ENCODE measurements at regions not wholly inside any gene's neighbourhood (a gene's known extent, or its start where the extent isn't known, plus 50 kb on each side); places are given as distances from the start of the nearest gene placed in this dataset.
A peak's percentile ranks its signal among the peaks of the same experiment; 100 is the strongest.

- H3K27me3 ChIP-seq (ENCODE audit: insufficient read depth, low read length): no peaks in the 10 kb centered on the region
- H3K4me1 ChIP-seq (ENCODE audit: control insufficient read depth in 1 of 2, insufficient read depth in 2 of 2, low read length in 2 of 2): peaks cover 2 to 5% of the 10 kb centered on the region in 2 experiments
- WGBS (ENCODE audit: extremely low coverage, insufficient coverage, insufficient read length): no CpG with 5 or more reads among the region's 4 CpGs
- DNase-seq: peak; percentile 75 to 94
- H3K4ac ChIP-seq (ENCODE audit: low read depth, low read length): no peak overlapping the region
- no peak overlapping the region for H3K27ac ChIP-seq (ENCODE audit: low read depth, low read length)
- H4K91ac ChIP-seq (ENCODE audit: low read depth, low read length): no peak overlapping the region
- no peak overlapping the region for H4K8ac ChIP-seq (ENCODE audit: low read depth, low read length)
- no peak overlapping the region for H3K9ac ChIP-seq (ENCODE audit: low read length)
- no peak overlapping the region for H3K4me3 ChIP-seq (ENCODE audit: low read depth, low read length)
- H2BK120ac ChIP-seq (ENCODE audit: insufficient read depth, low read length, poor library complexity): no peak overlapping the region
- H3K9me3 ChIP-seq (ENCODE audit: insufficient read depth, low read depth, low read length): no peaks in the 10 kb centered on the region
- no peaks in the 10 kb centered on the region for H3K36me3 ChIP-seq (ENCODE audit: control insufficient read depth in 1 of 2, insufficient read depth in 2 of 2, low read length in 2 of 2)
- no peak overlapping the region for H3K23ac ChIP-seq (ENCODE audit: low read length)
- H4K12ac ChIP-seq (ENCODE audit: low read depth, low read length): no peak overlapping the region
- no peak overlapping the region for H2AFZ ChIP-seq (ENCODE audit: insufficient read depth, low read length, poor library complexity)
- H3K18ac ChIP-seq (ENCODE audit: low read length): no peak overlapping the region
- H3K79me1 ChIP-seq (ENCODE audit: low read length): no peaks in the 10 kb centered on the region
- H3K79me2 ChIP-seq (ENCODE audit: control insufficient read depth, insufficient read depth, low read length, poor library complexity): no peaks in the 10 kb centered on the region
- H2BK5ac ChIP-seq (ENCODE audit: low read depth, low read length, poor library complexity): no peak overlapping the region
- H2AK5ac ChIP-seq (ENCODE audit: low read length): no peak overlapping the region
- no peak overlapping the region for H2BK12ac ChIP-seq (ENCODE audit: low read length)
- H3K4me2 ChIP-seq (ENCODE audit: low read length): no peak overlapping the region
- no peak overlapping the region for H3K14ac ChIP-seq (ENCODE audit: low read length)
Observed at GRCh38 chr18:2325308-2325849, 245.9 kb downstream of the METTL4 start.

DNA sequence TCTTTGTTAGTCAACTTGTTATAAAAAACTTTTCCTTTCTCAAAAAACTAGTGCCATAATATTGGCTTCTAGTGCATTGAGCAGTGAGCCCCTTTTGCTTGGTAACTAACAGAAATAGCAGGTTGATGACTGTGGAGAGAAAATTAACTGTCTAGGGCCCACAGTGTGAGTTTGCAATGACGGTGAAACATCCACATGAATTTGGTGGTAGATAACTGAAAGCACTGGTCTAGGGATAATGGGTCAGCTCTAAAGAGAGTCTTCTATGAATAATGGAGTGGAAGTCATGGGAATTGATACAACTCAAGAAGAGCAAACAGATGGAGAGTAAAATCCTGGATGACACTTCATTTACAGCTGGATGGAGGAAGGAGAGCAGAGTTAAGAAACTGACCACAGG lies 245.4 kb downstream of the METTL4 start:
- no peak overlapping the region for H3K4ac ChIP-seq (ENCODE audit: low read depth, low read length)
- no peak overlapping the region for H2AFZ ChIP-seq (ENCODE audit: insufficient read depth, low read length, poor library complexity)
- H3K27me3 ChIP-seq (ENCODE audit: insufficient read depth, low read length): no peaks in the 10 kb centered on the region
- no peak overlapping the region for H2AK5ac ChIP-seq (ENCODE audit: low read length)
- no peak for DNase-seq
- no peak overlapping the region for H2BK12ac ChIP-seq (ENCODE audit: low read length)
- no peak overlapping the region for H3K9ac ChIP-seq (ENCODE audit: low read length)
- H3K79me2 ChIP-seq (ENCODE audit: control insufficient read depth, insufficient read depth, low read length, poor library complexity): no peaks in the 10 kb centered on the region
- H3K4me2 ChIP-seq (ENCODE audit: low read length): no peak overlapping the region
- H4K12ac ChIP-seq (ENCODE audit: low read depth, low read length): no peak overlapping the region
- no peak overlapping the region for H4K8ac ChIP-seq (ENCODE audit: low read depth, low read length)
- H3K27ac ChIP-seq (ENCODE audit: low read depth, low read length): no peak overlapping the region
- H3K23ac ChIP-seq (ENCODE audit: low read length): no peak overlapping the region
- no peak overlapping the region for H2BK5ac ChIP-seq (ENCODE audit: low read depth, low read length, poor library complexity)
- H3K18ac ChIP-seq (ENCODE audit: low read length): no peak overlapping the region
- H3K4me1 ChIP-seq (ENCODE audit: control insufficient read depth in 1 of 2, insufficient read depth in 2 of 2, low read length in 2 of 2): peaks cover 2 to 5% of the 10 kb centered on the region in 2 experiments
- no peak overlapping the region for H3K4me3 ChIP-seq (ENCODE audit: low read depth, low read length)
- H3K79me1 ChIP-seq (ENCODE audit: low read length): no peaks in the 10 kb centered on the region
- H3K9me3 ChIP-seq (ENCODE audit: insufficient read depth, low read depth, low read length): no peaks in the 10 kb centered on the region
- H3K36me3 ChIP-seq (ENCODE audit: control insufficient read depth in 1 of 2, insufficient read depth in 2 of 2, low read length in 2 of 2): no peaks in the 10 kb centered on the region
- H2BK120ac ChIP-seq (ENCODE audit: insufficient read depth, low read length, poor library complexity): no peak overlapping the region
- H4K91ac ChIP-seq (ENCODE audit: low read depth, low read length): no peak overlapping the region
- no CpG with 5 or more reads among the region's 1 CpG for WGBS (ENCODE audit: extremely low coverage, insufficient coverage, insufficient read length)
- H3K14ac ChIP-seq (ENCODE audit: low read length): no peak overlapping the region

GRCh38 chr18:2326999-2327398 lies 244.3 kb downstream of the METTL4 start:
- no peak overlapping the region for H3K9ac ChIP-seq (ENCODE audit: low read length)
- H2BK5ac ChIP-seq (ENCODE audit: low read depth, low read length, poor library complexity): no peak overlapping the region
- no peak overlapping the region for H2BK12ac ChIP-seq (ENCODE audit: low read length)
- WGBS (ENCODE audit: extremely low coverage, insufficient coverage, insufficient read length): no CpG with 5 or more reads among the region's 6 CpGs
- H3K4ac ChIP-seq (ENCODE audit: low read depth, low read length): no peak overlapping the region
- H2AFZ ChIP-seq (ENCODE audit: insufficient read depth, low read length, poor library complexity): no peak overlapping the region
- DNase-seq: no peak
- H3K36me3 ChIP-seq (ENCODE audit: control insufficient read depth in 1 of 2, insufficient read depth in 2 of 2, low read length in 2 of 2): no peaks in the 10 kb centered on the region
- no peaks in the 10 kb centered on the region for H3K27me3 ChIP-seq (ENCODE audit: insufficient read depth, low read length)
- no peak overlapping the region for H3K14ac ChIP-seq (ENCODE audit: low read length)
- peaks cover 2 to 5% of the 10 kb centered on the region in 2 experiments for H3K4me1 ChIP-seq (ENCODE audit: control insufficient read depth in 1 of 2, insufficient read depth in 2 of 2, low read length in 2 of 2)
- no peak overlapping the region for H3K4me2 ChIP-seq (ENCODE audit: low read length)
- no peak overlapping the region for H3K23ac ChIP-seq (ENCODE audit: low read length)
- no peak overlapping the region for H2BK120ac ChIP-seq (ENCODE audit: insufficient read depth, low read length, poor library complexity)
- no peak overlapping the region for H3K4me3 ChIP-seq (ENCODE audit: low read depth, low read length)
- H3K79me1 ChIP-seq (ENCODE audit: low read length): no peaks in the 10 kb centered on the region
- H3K79me2 ChIP-seq (ENCODE audit: control insufficient read depth, insufficient read depth, low read length, poor library complexity): no peaks in the 10 kb centered on the region
- H4K8ac ChIP-seq (ENCODE audit: low read depth, low read length): no peak overlapping the region
- H4K91ac ChIP-seq (ENCODE audit: low read depth, low read length): no peak overlapping the region
- H3K9me3 ChIP-seq (ENCODE audit: insufficient read depth, low read depth, low read length): no peaks in the 10 kb centered on the region
- H2AK5ac ChIP-seq (ENCODE audit: low read length): no peak overlapping the region
- no peak overlapping the region for H4K12ac ChIP-seq (ENCODE audit: low read depth, low read length)
- H3K27ac ChIP-seq (ENCODE audit: low read depth, low read length): no peak overlapping the region
- H3K18ac ChIP-seq (ENCODE audit: low read length): no peak overlapping the region

GRCh38 chr18:2330764-2331163 lies 240.5 kb downstream of the METTL4 start:
- no peak overlapping the region for H2BK120ac ChIP-seq (ENCODE audit: insufficient read depth, low read length, poor library complexity)
- DNase-seq: no peak

More at GRCh38 chr18:2330764-2331163, 240.5 kb downstream of the METTL4 start:
- Histone ChIP-seq H3K36me3 (ENCODE audit: control insufficient read depth in 1 of 2, insufficient read depth in 2 of 2, low read length in 2 of 2) (no peaks in the 10 kb centered on the region), H3K79me1 (ENCODE audit: low read length) (no peaks in the 10 kb centered on the region), H3K4ac (ENCODE audit: low read depth, low read length) (no peak overlapping the region), H4K12ac (ENCODE audit: low read depth, low read length) (no peak overlapping the region), H3K4me3 (ENCODE audit: low read depth, low read length) (no peak overlapping the region), H3K9me3 (ENCODE audit: insufficient read depth, low read depth, low read length) (no peaks in the 10 kb centered on the region), H2BK12ac (ENCODE audit: low read length) (no peak overlapping the region), H3K9ac (ENCODE audit: low read length) (no peak overlapping the region), H3K27me3 (ENCODE audit: insufficient read depth, low read length) (no peaks in the 10 kb centered on the region), H3K23ac (ENCODE audit: low read length) (no peak overlapping the region), H3K4me1 (ENCODE audit: control insufficient read depth in 1 of 2, insufficient read depth in 2 of 2, low read length in 2 of 2) (peaks cover 0 to 5% of the 10 kb centered on the region in 2 experiments), H3K14ac (ENCODE audit: low read length) (no peak overlapping the region), H4K8ac (ENCODE audit: low read depth, low read length) (no peak overlapping the region), H2BK5ac (ENCODE audit: low read depth, low read length, poor library complexity) (no peak overlapping the region), H3K27ac (ENCODE audit: low read depth, low read length) (no peak overlapping the region), H2AFZ (ENCODE audit: insufficient read depth, low read length, poor library complexity) (no peak overlapping the region), H3K4me2 (ENCODE audit: low read length) (no peak overlapping the region), H3K79me2 (ENCODE audit: control insufficient read depth, insufficient read depth, low read length, poor library complexity) (no peaks in the 10 kb centered on the region), H2AK5ac (ENCODE audit: low read length) (no peak overlapping the region), H3K18ac (ENCODE audit: low read length) (no peak overlapping the region), H4K91ac (ENCODE audit: low read depth, low read length) (no peak overlapping the region)
- no CpG with 5 or more reads among the region's 2 CpGs for WGBS (ENCODE audit: extremely low coverage, insufficient coverage, insufficient read length)

All from trophoblast cell (in vitro differentiated cells and primary cell).